Smooth muscle cell (in vitro differentiated cells): ENCODE measurements at regions not wholly inside any gene's neighbourhood (a gene's known extent, or its start where the extent isn't known, plus 50 kb on each side); places are given as distances from the start of the nearest gene placed in this dataset.

Experiments used
- DNase-seq: peaks from one replicate; lab custom pipeline; 2025; ENCODE audit not compliant: unreplicated experiment; lab: John Stamatoyannopoulos, UW
- H2AFZ ChIP-seq: fragments of 200-600 bp; sonication (generic); 2 replicates; pipeline ENCODE4 v1.6.0; 2016; ENCODE audit warnings: antibody characterized with exemption, low read depth, mild to moderate bottlenecking
- H3F3A ChIP-seq: fragments of 200-600 bp; sonication (generic); 2 replicates; pipeline ENCODE4 v1.6.0; 2017; ENCODE audit warnings: antibody characterized with exemption, low read depth
- H3K27ac ChIP-seq: fragments of 200-600 bp; sonication (generic); 2 replicates; pipeline ENCODE4 v1.5.1; 2016; ENCODE audit warnings: low read depth, mild to moderate bottlenecking
- H3K27me3 ChIP-seq: fragments of 200-600 bp; sonication (generic); 2 replicates; pipeline ENCODE4 v1.6.1; 2016; ENCODE audit warnings: low read depth, mild to moderate bottlenecking
- H3K36me3 ChIP-seq: fragments of 200-600 bp; sonication (generic); 2 replicates; pipeline ENCODE4 v1.5.1; 2016; ENCODE audit warnings: low read depth
- H3K4me1 ChIP-seq: fragments of 200-600 bp; sonication (generic); 2 replicates; pipeline ENCODE4 v1.5.1; 2016; ENCODE audit warnings: low read depth
- H3K4me2 ChIP-seq: fragments of 200-600 bp; sonication (generic); 2 replicates; pipeline ENCODE4 v1.6.0; 2016; ENCODE audit warnings: mild to moderate bottlenecking
- H3K4me3 ChIP-seq: fragments of 200-600 bp; sonication (generic); 2 replicates; pipeline ENCODE4 v1.5.1; 2016; ENCODE audit warnings: mild to moderate bottlenecking
- H3K79me2 ChIP-seq: fragments of 200-600 bp; sonication (generic); 2 replicates; pipeline ENCODE4 v1.6.0; 2016; ENCODE audit warnings: low read depth, mild to moderate bottlenecking
- H3K9ac ChIP-seq: fragments of 200-600 bp; sonication (generic); 2 replicates; pipeline ENCODE4 v1.6.0; 2016; ENCODE audit warnings: low read depth
- H3K9me3 ChIP-seq: fragments of 200-600 bp; sonication (generic); replicated peaks from 2 replicates; pipeline ENCODE4 v1.5.1; 2016; ENCODE audit warnings: low read depth
- H4K20me1 ChIP-seq: fragments of 200-600 bp; sonication (generic); 2 replicates; pipeline ENCODE4 v1.6.0; 2016; ENCODE audit warnings: low read depth
- CTCF ChIP-seq: fragments of 200-600 bp; sonication (generic); IDR thresholded peaks from 2 replicates; pipeline ENCODE4 v1.5.1; 2017; ENCODE audit warnings: borderline replicate concordance, mild to moderate bottlenecking, antibody characterized with exemption; ENCODE audit not compliant: insufficient read depth, poor library complexity, severe bottlenecking
- WGBS: methylation state at CpG from one replicate; pipeline ENCODE4 v1.1.7; 2016; ENCODE audit warnings: low lambda C conversion rate; 5-methylcytosine and 5-hydroxymethylcytosine counted together

GRCh38 chr3:27614592-27614991 lies 107.5 kb downstream of the EOMES start:
- Histone ChIP-seq H3K9ac (no peak overlapping the region), H3F3A (no peaks in the 10 kb centered on the region), H3K27ac (no peak overlapping the region), H3K4me2 (no peak overlapping the region), H2AFZ (no peak overlapping the region), H3K9me3 (no peaks in the 10 kb centered on the region), H3K27me3 (no peaks in the 10 kb centered on the region), H3K79me2 (no peaks in the 10 kb centered on the region), H3K4me1 (no peaks in the 10 kb centered on the region), H3K4me3 (no peak overlapping the region), H4K20me1 (no peaks in the 10 kb centered on the region), H3K36me3 (no peaks in the 10 kb centered on the region)
- no peak for DNase-seq
- TF ChIP-seq CTCF: no peak
- 84% methylated on average over 4 of the region's 4 CpGs for WGBS

GRCh38 chr3:27613846-27614500 lies 108.2 kb downstream of the EOMES start:
- Histone ChIP-seq H3F3A (no peaks in the 10 kb centered on the region), H3K4me1 (no peaks in the 10 kb centered on the region), H3K36me3 (no peaks in the 10 kb centered on the region), H2AFZ (no peak overlapping the region), H3K9me3 (no peaks in the 10 kb centered on the region), H3K27ac (no peak overlapping the region), H3K27me3 (no peaks in the 10 kb centered on the region), H4K20me1 (no peaks in the 10 kb centered on the region), H3K4me3 (no peak overlapping the region), H3K4me2 (no peak overlapping the region), H3K9ac (no peak overlapping the region), H3K79me2 (no peaks in the 10 kb centered on the region)
- WGBS: 61% methylated on average over 2 of the region's 2 CpGs
- DNase-seq: no peak
- TF ChIP-seq CTCF: no peak

GRCh38 chr3:27610800-27611525 lies 111.2 kb downstream of the EOMES start:
- no peak overlapping the region for H2AFZ ChIP-seq
- H3K4me1 ChIP-seq: no peaks in the 10 kb centered on the region
- H3K36me3 ChIP-seq: no peaks in the 10 kb centered on the region
- H3K4me2 ChIP-seq: no peak overlapping the region
- TF ChIP-seq CTCF: no peak
- H3K27ac ChIP-seq: no peak overlapping the region
- no peaks in the 10 kb centered on the region for H3K9me3 ChIP-seq
- no peak overlapping the region for H3K4me3 ChIP-seq
- H3K9ac ChIP-seq: no peak overlapping the region
- H3K27me3 ChIP-seq: no peaks in the 10 kb centered on the region
- H3K79me2 ChIP-seq: no peaks in the 10 kb centered on the region
- DNase-seq: no peak
- WGBS: 87% methylated on average over 8 of the region's 8 CpGs
- no peaks in the 10 kb centered on the region for H3F3A ChIP-seq
- no peaks in the 10 kb centered on the region for H4K20me1 ChIP-seq
